PC-3 (cell line): ENCODE measurements at regions not wholly inside any gene's neighbourhood (a gene's known extent, or its start where the extent isn't known, plus 50 kb on each side); places are given as distances from the start of the nearest gene placed in this dataset.

ENCODE experiments used
- EZH2 ChIP-seq: fragments of 300-600 bp; sonication (generic); IDR thresholded peaks from one replicate; pipeline ENCODE4 v1.6.1; 2017; ENCODE audit warnings: antibody characterized with exemption, mild to moderate bottlenecking, low read length; ENCODE audit not compliant: unreplicated experiment
- EZH2phosphoT487 ChIP-seq: fragments of 300-600 bp; sonication (generic); IDR thresholded peaks from 2 replicates; pipeline ENCODE4 v1.6.1; 2018; ENCODE audit warnings: mild to moderate bottlenecking, antibody characterized with exemption, low read length, borderline replicate concordance
- TF ChIP-seq, protein P1 (sequence below): fragments of 300-600 bp; sonication (generic); conservative IDR thresholded peaks from 2 replicates; pipeline ENCODE4 v1.5.1; 2017; ENCODE audit warnings: antibody characterized with exemption, low read depth, mild to moderate bottlenecking, low read length

DNA sequence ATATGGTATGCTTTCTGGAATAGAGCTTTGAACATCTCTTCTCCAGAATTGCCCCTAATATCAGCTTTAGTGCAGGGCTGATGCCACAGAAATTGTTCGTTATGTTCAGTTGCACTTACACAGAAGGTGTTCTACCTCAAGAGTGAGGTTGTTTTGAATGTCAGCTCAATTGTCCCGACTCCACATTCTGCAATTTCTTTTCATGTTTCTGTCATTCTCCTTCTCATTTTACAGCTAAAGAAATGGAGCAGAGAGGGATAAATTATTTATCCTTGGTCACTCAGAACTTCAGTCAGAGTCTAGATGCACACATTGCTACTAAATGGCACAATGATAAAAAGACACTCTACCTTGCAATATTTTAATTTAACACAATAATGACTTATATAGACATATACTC, 137.0 kb upstream of the CCN2 start:
- TF ChIP-seq, protein P1, sequence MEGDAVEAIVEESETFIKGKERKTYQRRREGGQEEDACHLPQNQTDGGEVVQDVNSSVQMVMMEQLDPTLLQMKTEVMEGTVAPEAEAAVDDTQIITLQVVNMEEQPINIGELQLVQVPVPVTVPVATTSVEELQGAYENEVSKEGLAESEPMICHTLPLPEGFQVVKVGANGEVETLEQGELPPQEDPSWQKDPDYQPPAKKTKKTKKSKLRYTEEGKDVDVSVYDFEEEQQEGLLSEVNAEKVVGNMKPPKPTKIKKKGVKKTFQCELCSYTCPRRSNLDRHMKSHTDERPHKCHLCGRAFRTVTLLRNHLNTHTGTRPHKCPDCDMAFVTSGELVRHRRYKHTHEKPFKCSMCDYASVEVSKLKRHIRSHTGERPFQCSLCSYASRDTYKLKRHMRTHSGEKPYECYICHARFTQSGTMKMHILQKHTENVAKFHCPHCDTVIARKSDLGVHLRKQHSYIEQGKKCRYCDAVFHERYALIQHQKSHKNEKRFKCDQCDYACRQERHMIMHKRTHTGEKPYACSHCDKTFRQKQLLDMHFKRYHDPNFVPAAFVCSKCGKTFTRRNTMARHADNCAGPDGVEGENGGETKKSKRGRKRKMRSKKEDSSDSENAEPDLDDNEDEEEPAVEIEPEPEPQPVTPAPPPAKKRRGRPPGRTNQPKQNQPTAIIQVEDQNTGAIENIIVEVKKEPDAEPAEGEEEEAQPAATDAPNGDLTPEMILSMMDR, result no peak
- TF ChIP-seq EZH2 (no peak), EZH2phosphoT487 (no peak)
